ENCODE measurements at regions not wholly inside any gene's neighbourhood (a gene's known extent, or its start where the extent isn't known, plus 50 kb on each side); places are given as distances from the start of the nearest gene placed in this dataset.

DNA sequence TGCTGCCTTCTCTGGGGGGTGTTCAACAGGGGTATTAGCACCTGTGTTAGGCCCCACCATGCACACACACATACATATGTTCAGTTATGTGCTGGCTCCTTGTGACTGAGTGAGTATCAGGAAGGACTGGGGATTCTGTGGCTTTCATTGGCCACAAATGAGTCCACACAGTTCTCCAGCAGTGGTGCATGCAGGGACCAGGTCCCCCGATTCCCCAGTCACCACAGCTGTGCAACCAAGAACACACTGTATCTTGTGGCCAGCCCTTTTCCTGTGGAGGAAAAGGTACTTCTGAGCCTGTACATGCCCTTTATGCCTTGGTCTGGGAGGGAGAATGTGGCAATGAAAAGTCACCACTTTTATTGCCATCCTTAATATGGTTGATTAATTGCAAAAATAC lies 74.9 kb upstream of the KLF7 start:
- H3K4me2 ChIP-seq, result no peak overlapping the region
- H2AFZ ChIP-seq, result no peak overlapping the region
- H3F3A ChIP-seq (ENCODE audit: insufficient read depth, low read depth), result no peaks in the 10 kb centered on the region
- H3K9me3 ChIP-seq (ENCODE audit: insufficient read depth, low read depth), result no peaks in the 10 kb centered on the region
- ChIA-PET CTCF (no interaction called here), POLR2A (ENCODE audit: unreplicated experiment) (no interaction called here)
- DNase-seq, result no peak
- no peak for TF ChIP-seq EZH2 (IDR thresholded peaks at IDR 0.05; ENCODE audit: low read depth)
- TF ChIP-seq, protein P1, sequence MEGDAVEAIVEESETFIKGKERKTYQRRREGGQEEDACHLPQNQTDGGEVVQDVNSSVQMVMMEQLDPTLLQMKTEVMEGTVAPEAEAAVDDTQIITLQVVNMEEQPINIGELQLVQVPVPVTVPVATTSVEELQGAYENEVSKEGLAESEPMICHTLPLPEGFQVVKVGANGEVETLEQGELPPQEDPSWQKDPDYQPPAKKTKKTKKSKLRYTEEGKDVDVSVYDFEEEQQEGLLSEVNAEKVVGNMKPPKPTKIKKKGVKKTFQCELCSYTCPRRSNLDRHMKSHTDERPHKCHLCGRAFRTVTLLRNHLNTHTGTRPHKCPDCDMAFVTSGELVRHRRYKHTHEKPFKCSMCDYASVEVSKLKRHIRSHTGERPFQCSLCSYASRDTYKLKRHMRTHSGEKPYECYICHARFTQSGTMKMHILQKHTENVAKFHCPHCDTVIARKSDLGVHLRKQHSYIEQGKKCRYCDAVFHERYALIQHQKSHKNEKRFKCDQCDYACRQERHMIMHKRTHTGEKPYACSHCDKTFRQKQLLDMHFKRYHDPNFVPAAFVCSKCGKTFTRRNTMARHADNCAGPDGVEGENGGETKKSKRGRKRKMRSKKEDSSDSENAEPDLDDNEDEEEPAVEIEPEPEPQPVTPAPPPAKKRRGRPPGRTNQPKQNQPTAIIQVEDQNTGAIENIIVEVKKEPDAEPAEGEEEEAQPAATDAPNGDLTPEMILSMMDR (conservative IDR thresholded peaks at IDR 0.05), result no peak
- no peaks in the 10 kb centered on the region for H3K36me3 ChIP-seq (ENCODE audit: low read depth)
- BruUV-seq (replicated peaks), result no TSS peak
- H3K27me3 ChIP-seq (ENCODE audit: insufficient read depth, low read depth), result no peaks in the 10 kb centered on the region
- intact Hi-C loops (cut with micrococcal nuclease; ENCODE audit: unreplicated experiment), result no loop called here
- no peaks in the 10 kb centered on the region for H3K79me2 ChIP-seq (ENCODE audit: low read depth)
- no peak overlapping the region for H3K27ac ChIP-seq
- no peaks in the 10 kb centered on the region for H3K9me2 ChIP-seq (ENCODE audit: insufficient read depth)
- H3K4me3 ChIP-seq, result no peak overlapping the region
- no peaks in the 10 kb centered on the region for H4K20me1 ChIP-seq (ENCODE audit: insufficient read depth)
- peaks cover 6% of the 10 kb centered on the region; the same call in 1 of the 2 replicates for H3K4me1 ChIP-seq (replicated peaks; ENCODE audit: insufficient read depth)

DNA sequence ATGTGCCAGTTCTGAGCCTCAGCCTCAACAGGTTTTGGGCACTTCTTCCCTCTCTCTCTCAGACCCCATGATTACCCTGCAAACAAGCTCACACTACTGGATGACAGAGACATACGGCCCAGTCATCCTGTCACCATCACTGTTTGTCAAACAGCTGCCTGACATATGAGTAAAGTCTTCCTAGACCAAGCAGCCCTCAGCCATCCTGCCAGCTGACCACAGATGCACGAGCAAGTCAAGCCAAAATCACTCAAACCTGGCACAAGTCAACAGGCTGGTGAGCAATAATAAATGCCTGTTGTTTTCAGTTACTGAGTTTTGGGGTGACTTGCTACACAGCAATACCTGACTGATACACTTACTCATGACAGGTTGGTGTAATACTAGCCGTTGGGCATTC lies 75.5 kb upstream of the KLF7 start:
- Histone ChIP-seq H3F3A (ENCODE audit: insufficient read depth, low read depth) (no peaks in the 10 kb centered on the region), H3K4me1 (replicated peaks; ENCODE audit: insufficient read depth) (peaks cover 6% of the 10 kb centered on the region; the same call in 1 of the 2 replicates), H3K27me3 (ENCODE audit: insufficient read depth, low read depth) (no peaks in the 10 kb centered on the region), H3K36me3 (ENCODE audit: low read depth) (no peaks in the 10 kb centered on the region), H4K20me1 (ENCODE audit: insufficient read depth) (no peaks in the 10 kb centered on the region), H2AFZ (no peak overlapping the region), H3K4me3 (no peak overlapping the region), H3K79me2 (ENCODE audit: low read depth) (no peaks in the 10 kb centered on the region), H3K9me2 (ENCODE audit: insufficient read depth) (no peaks in the 10 kb centered on the region), H3K9me3 (ENCODE audit: insufficient read depth, low read depth) (no peaks in the 10 kb centered on the region), H3K27ac (no peak overlapping the region), H3K4me2 (no peak overlapping the region)
- DNase-seq, result no peak
- ChIA-PET POLR2A (ENCODE audit: unreplicated experiment) (no interaction called here), CTCF (no interaction called here)
- intact Hi-C loops (cut with micrococcal nuclease; ENCODE audit: unreplicated experiment), result no loop called here
- no TSS peak for BruUV-seq (replicated peaks)
- no peak for TF ChIP-seq EZH2 (IDR thresholded peaks at IDR 0.05; ENCODE audit: low read depth)
- TF ChIP-seq, protein P1 (conservative IDR thresholded peaks at IDR 0.05), result no peak

DNA sequence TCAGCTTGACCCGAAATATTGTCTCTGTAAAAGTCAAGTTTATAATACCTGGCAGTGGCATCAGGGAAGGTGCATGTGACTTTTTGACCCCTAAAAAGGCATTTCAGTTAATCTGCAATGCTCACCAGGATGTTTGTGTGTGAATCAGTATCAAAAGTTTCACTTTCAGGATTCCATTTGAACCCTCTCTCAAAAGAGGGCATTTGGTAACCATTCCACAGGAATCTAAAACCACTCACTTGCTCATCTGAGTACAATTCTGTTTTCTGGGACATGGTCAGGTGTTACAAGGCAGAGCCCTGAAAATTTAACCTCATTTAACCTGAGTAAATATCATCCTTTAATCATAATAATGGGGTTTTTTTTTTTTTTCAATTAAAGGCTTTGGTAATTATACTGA lies 77.9 kb upstream of the KLF7 start:
- Histone ChIP-seq H4K20me1 (ENCODE audit: insufficient read depth) (no peaks in the 10 kb centered on the region), H3F3A (ENCODE audit: insufficient read depth, low read depth) (no peaks in the 10 kb centered on the region)
- intact Hi-C loops (cut with micrococcal nuclease; ENCODE audit: unreplicated experiment), result no loop called here

More for the DNA sequence above, 77.9 kb upstream of the KLF7 start:
- no peak for TF ChIP-seq EZH2 (IDR thresholded peaks at IDR 0.05; ENCODE audit: low read depth)
- TF ChIP-seq, protein P1 (conservative IDR thresholded peaks at IDR 0.05), result no peak
- no peak overlapping the region for H3K27ac ChIP-seq
- H3K79me2 ChIP-seq (ENCODE audit: low read depth), result no peaks in the 10 kb centered on the region
- H3K9me2 ChIP-seq (ENCODE audit: insufficient read depth), result no peaks in the 10 kb centered on the region
- ChIA-PET POLR2A (ENCODE audit: unreplicated experiment) (interaction anchor here (0.5 kb wide), 1 partner anchor 78 kb away, joined by 3 read pairs; no protein-coding TSS in a partner anchor), CTCF (interaction anchor here (0.6 to 0.7 kb wide), 2 partner anchors 167 to 488 kb away, joined by 3 to 13 read pairs; no protein-coding TSS in a partner anchor)
- H3K4me3 ChIP-seq, result no peak overlapping the region
- no peak overlapping the region for H3K4me2 ChIP-seq
- no TSS peak for BruUV-seq (replicated peaks)
- peaks cover 8% of the 10 kb centered on the region; the same call in 1 of the 2 replicates for H3K4me1 ChIP-seq (replicated peaks; ENCODE audit: insufficient read depth)
- H2AFZ ChIP-seq, result no peak overlapping the region
- H3K27me3 ChIP-seq (ENCODE audit: insufficient read depth, low read depth), result no peaks in the 10 kb centered on the region
- DNase-seq, result no peak
- no peaks in the 10 kb centered on the region for H3K9me3 ChIP-seq (ENCODE audit: insufficient read depth, low read depth)
- H3K36me3 ChIP-seq (ENCODE audit: low read depth), result no peaks in the 10 kb centered on the region

Data from PC-9 (cell line).